IMR-90 (cell line): ENCODE measurements at regions not wholly inside any gene's neighbourhood (a gene's known extent, or its start where the extent isn't known, plus 50 kb on each side); places are given as distances from the start of the nearest gene placed in this dataset.

Experiments used
- ATAC-seq: fragments of 200-7000 bp; cut with Tn5 transposase; 2 replicates; pipeline ENCODE4 v1.9.1; 2020; ENCODE audit warnings: low read depth, mild to moderate bottlenecking, moderate library complexity
- BruUV-seq: library from RNA; stranded (reverse); fragments of 400-500 nt; replicated peaks from 2 replicates; lab custom pipeline; 2021; lab: Mats Ljungman, UMichigan
- CTCF ChIA-PET: fragments of 300-600 bp; formaldehyde crosslinking; extraction: SDS; loops from one replicate; lab custom pipeline; 2021; ENCODE audit warnings: antibody characterized with exemption; lab: Yijun Ruan, JAX
- POLR2A ChIA-PET: fragments of 300-600 bp; sonication (Branson Sonifier 250); formaldehyde crosslinking; loops from one replicate; lab custom pipeline; 2022; ENCODE audit warnings: antibody characterized with exemption; ENCODE audit not compliant: unreplicated experiment; lab: Charles Lee
- DNase-seq: peaks from one replicate; pipeline ENCODE4 v3.0.0; 2013
- H2AFZ ChIP-seq: replicated peaks from 2 replicates; pipeline ENCODE3; 2013; ENCODE audit warnings: low read length, mild to moderate bottlenecking; ENCODE audit not compliant: poor library complexity
- H2AK5ac ChIP-seq: 2 replicates; pipeline ENCODE4 v1.6.1; 2013; ENCODE audit warnings: low read depth, low read length, inconsistent platforms
- H2AK9ac ChIP-seq: replicated peaks from 2 replicates; pipeline ENCODE3; 2013; ENCODE audit warnings: mild to moderate bottlenecking, low read depth, low read length, moderate library complexity; ENCODE audit not compliant: poor library complexity
- H2BK120ac ChIP-seq: 2 replicates; pipeline ENCODE4 v1.6.1; 2013; ENCODE audit warnings: low read depth, low read length, inconsistent platforms
- H2BK15ac ChIP-seq: 3 replicates; pipeline ENCODE4 v1.6.1; 2013; ENCODE audit warnings: low read depth, low read length, inconsistent platforms
- H2BK20ac ChIP-seq: 2 replicates; pipeline ENCODE4 v1.6.1; 2013; ENCODE audit warnings: low read depth, mild to moderate bottlenecking, inconsistent platforms, low read length, moderate library complexity
- H2BK5ac ChIP-seq: 2 replicates; pipeline ENCODE4 v1.6.1; 2013; ENCODE audit warnings: mild to moderate bottlenecking, low read depth, low read length, inconsistent platforms; ENCODE audit not compliant: poor library complexity, severe bottlenecking
- H3K14ac ChIP-seq: replicated peaks from 2 replicates; pipeline ENCODE4 v1.6.1; 2013; ENCODE audit warnings: low read depth, low read length, inconsistent platforms
- H3K18ac ChIP-seq: 2 replicates; pipeline ENCODE4 v1.6.1; 2013; ENCODE audit warnings: low read depth, low read length, control low read depth
- H3K23ac ChIP-seq: 2 replicates; pipeline ENCODE4 v1.6.1; 2013; ENCODE audit warnings: low read depth, low read length, inconsistent platforms
- H3K27ac ChIP-seq: 2 replicates; pipeline ENCODE4 v1.5.1; 2013; ENCODE audit warnings: mild to moderate bottlenecking, control low read depth, low read length; ENCODE audit not compliant: insufficient read depth
- H3K27me3 ChIP-seq: 2 replicates; pipeline ENCODE4 v1.6.1; 2013; ENCODE audit warnings: low read length; ENCODE audit not compliant: control insufficient read depth, insufficient read depth
- H3K36me3 ChIP-seq: 2 replicates; pipeline ENCODE4 v1.6.1; 2013; ENCODE audit warnings: low read length, mixed read lengths; ENCODE audit not compliant: control insufficient read depth, insufficient read depth
- H3K4ac ChIP-seq: 2 replicates; pipeline ENCODE4 v1.6.1; 2013; ENCODE audit warnings: low read depth, low read length, inconsistent platforms
- H3K4me1 ChIP-seq: 2 replicates; pipeline ENCODE4 v1.6.1; 2013; ENCODE audit warnings: low read length, mixed read lengths; ENCODE audit not compliant: control insufficient read depth, insufficient read depth
- H3K4me2 ChIP-seq: 2 replicates; pipeline ENCODE4 v1.6.1; 2013; ENCODE audit warnings: low read depth, mild to moderate bottlenecking, control low read depth, low read length, moderate library complexity
- H3K4me3 ChIP-seq: 2 replicates; pipeline ENCODE4 v1.5.1; 2013; ENCODE audit warnings: low read depth, mild to moderate bottlenecking, control low read depth, low read length, moderate library complexity; ENCODE audit not compliant: insufficient read depth
- H3K56ac ChIP-seq: 2 replicates; pipeline ENCODE4 v1.6.1; 2013; ENCODE audit warnings: low read length, inconsistent platforms; ENCODE audit not compliant: insufficient read depth; ENCODE audit errors: extremely low read depth
- H3K79me1 ChIP-seq, 2 experiments: 2 replicates each; pipeline ENCODE4 v1.6.1; 2013; ENCODE audit warnings: low read length in 2 of 2, inconsistent platforms in 1 of 2, low read depth in 1 of 2
- H3K9ac ChIP-seq: 2 replicates; pipeline ENCODE4 v1.6.1; 2013; ENCODE audit warnings: low read depth, low read length, control low read depth
- H3K9me1 ChIP-seq: 2 replicates; pipeline ENCODE4 v1.6.1; 2013; ENCODE audit warnings: low read length, inconsistent platforms; ENCODE audit not compliant: insufficient read depth
- H3K9me3 ChIP-seq: 2 replicates; pipeline ENCODE4 v1.6.1; 2013; ENCODE audit warnings: low read length; ENCODE audit not compliant: control insufficient read depth, insufficient read depth
- H4K20me1 ChIP-seq: 2 replicates; pipeline ENCODE4 v1.6.1; 2013; ENCODE audit warnings: low read length, inconsistent platforms; ENCODE audit not compliant: insufficient read depth
- H4K5ac ChIP-seq: 2 replicates; pipeline ENCODE4 v1.6.1; 2013; ENCODE audit warnings: mild to moderate bottlenecking, low read depth, low read length, control low read depth
- H4K8ac ChIP-seq, 2 experiments: 2 replicates each; pipeline ENCODE4 v1.6.1; 2013; ENCODE audit warnings: low read depth in 2 of 2, low read length in 2 of 2, control low read depth in 1 of 2, inconsistent platforms in 1 of 2
- H4K91ac ChIP-seq: 2 replicates; pipeline ENCODE4 v1.6.1; 2013; ENCODE audit warnings: low read depth, low read length, inconsistent platforms; ENCODE audit not compliant: insufficient read depth
- ELK1 ChIP-seq: fragments of 150-350 bp; IDR thresholded peaks from 2 replicates; pipeline ENCODE4 v1.6.1; 2016; ENCODE audit warnings: low read depth, mild to moderate bottlenecking, low read length, moderate library complexity, borderline replicate concordance
- RAD21 ChIP-seq: IDR thresholded peaks from 2 replicates; pipeline ENCODE4 v1.6.1; 2012; ENCODE audit warnings: low read length, improper control_type of control experiment
- USF2 ChIP-seq: fragments of 150-350 bp; IDR thresholded peaks from 2 replicates; pipeline ENCODE4 v1.6.1; 2017; ENCODE audit warnings: mild to moderate bottlenecking, antibody characterized with exemption, low read length, low read depth
- WGBS, 2 experiments: methylation state at CpG; one replicate each; pipeline versions ENCODE4 v1.1.5 to v1.1.7; 2013; ENCODE audit warnings: missing lambda C conversion rate in 2 of 2; ENCODE audit not compliant: insufficient read length in 1 of 2; ENCODE audit errors: extremely low coverage in 2 of 2; 5-methylcytosine and 5-hydroxymethylcytosine counted together
- dilution Hi-C: fragments of 300-500 bp; cut with HindIII; formaldehyde crosslinking; loops from one replicate; pipeline ENCODE4 v1.14.3; 2018; ENCODE audit warnings: low sequenced_read_pairs; ENCODE audit not compliant: unreplicated experiment
- in situ Hi-C: fragments of 300-500 bp; cut with MboI; formaldehyde crosslinking; loops from 3 replicates; pipeline ENCODE4 v1.14.3; 2019; ENCODE audit warnings: low sequenced_read_pairs, inconsistent platforms, mixed read lengths
- intact Hi-C: fragments of 100-400 bp; cut with micrococcal nuclease; formaldehyde crosslinking; loops from 2 replicates; pipeline ENCODE4 v1.10.0; 2022

GRCh38 chr16:86927699-86928098, 349.4 kb downstream of the FOXL1 start:
- Histone ChIP-seq H2BK20ac (peak overlapping the region; percentile 95; the same call in 1 of the 2 replicates), H3K4ac (peak overlapping the region; percentile 98; the same call in 1 of the 2 replicates), H3K14ac (no peak overlapping the region), H3K4me1 (peaks cover 44% of the 10 kb centered on the region), H4K20me1 (no peaks in the 10 kb centered on the region; the same call in 1 of the 2 replicates), H2BK5ac (no peak overlapping the region), H2BK120ac (peak overlapping the region; percentile 99), H2BK15ac (peak overlapping the region; percentile 88; the same call in 1 of the 3 replicates), H2AFZ (no peak overlapping the region), H3K23ac (no peak overlapping the region), H2AK5ac (peak overlapping the region; percentile 92), H4K8ac (peak overlapping the region in 1 of 2 experiments; percentile 16; a peak in 2 of 4 replicates), H3K27ac (no peak overlapping the region), H3K36me3 (no peaks in the 10 kb centered on the region), H3K9me1 (peaks cover 44% of the 10 kb centered on the region), H3K56ac (no peak overlapping the region), H3K4me3 (no peak overlapping the region), H4K5ac (no peak overlapping the region), H3K9ac (no peak overlapping the region), H3K4me2 (no peak overlapping the region), H3K79me1 (peaks cover 4 to 32% of the 10 kb centered on the region in 2 experiments; a peak in 3 of 4 replicates), H4K91ac (no peak overlapping the region), H3K27me3 (no peaks in the 10 kb centered on the region), H2AK9ac (no peak overlapping the region), H3K18ac (no peak overlapping the region), H3K9me3 (no peaks in the 10 kb centered on the region)
- ChIA-PET POLR2A (no interaction called here), CTCF (no interaction called here)
- no CpG with 5 or more reads among the region's 3 CpGs for WGBS, 2 experiments
- no TSS peak for BruUV-seq
- no peak for TF ChIP-seq USF2
- TF ChIP-seq ELK1: no peak
- no peak for TF ChIP-seq RAD21
- DNase-seq (no peak), ATAC-seq (no peak)
- dilution Hi-C loops (no loop called here), intact Hi-C loops (loop anchor here (10.0 kb wide), 1 partner anchor 137 kb away; no protein-coding TSS in a partner anchor), in situ Hi-C loops (no loop called here)
